ENCODE measurements at regions not wholly inside any gene's neighbourhood (a gene's known extent, or its start where the extent isn't known, plus 50 kb on each side); places are given as distances from the start of the nearest gene placed in this dataset.
"Not testable (repeated sequence)": the region's sequence is repeated elsewhere in the genome, so short reads cannot be mapped to it uniquely, and the experiment has no call there.

GRCh38 chr3:101913168-101913567, 63.9 kb downstream of the NFKBIZ start:
- peak; percentile 75 for DNase-seq (ENCODE audit: low read depth)

- not testable (repeated sequence) for DNase-seq (ENCODE audit: low read depth)
These were observed 68.4 kb downstream of the NFKBIZ start for GRCh38 chr3:101917761-101918160.

DNA sequence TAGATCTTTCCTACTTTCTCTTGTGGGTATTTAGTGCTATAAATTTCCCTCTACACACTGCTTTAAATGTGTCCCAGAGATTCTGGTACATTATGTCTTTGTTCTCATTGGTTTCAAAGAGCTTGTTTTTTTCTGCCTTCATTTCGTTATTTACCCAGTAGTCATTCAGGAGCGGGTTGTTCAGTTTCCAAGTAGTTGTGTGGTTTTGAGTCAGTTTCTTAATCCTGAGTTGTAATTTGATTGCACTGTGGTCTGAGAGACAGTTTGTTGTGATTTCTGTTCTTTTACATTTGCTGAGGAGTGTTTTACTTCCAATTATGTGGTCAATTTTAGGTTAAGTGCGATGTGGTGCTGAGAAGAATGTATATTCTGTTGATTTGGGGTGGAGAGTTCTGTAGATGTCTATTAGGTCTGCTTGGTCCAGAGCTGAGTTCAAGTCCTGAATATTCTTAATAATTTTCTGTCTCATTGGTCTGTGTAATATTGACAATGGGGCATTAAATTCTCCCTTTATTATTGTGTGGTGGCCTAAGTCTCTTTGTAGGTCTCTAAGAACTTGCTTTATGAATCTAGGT, 72.9 kb downstream of the NFKBIZ start:
- DNase-seq (ENCODE audit: low read depth), result peak; percentile 44

- peak; percentile 26 for DNase-seq (ENCODE audit: low read depth)
These were observed 75.3 kb downstream of the NFKBIZ start for GRCh38 chr3:101924621-101925020.

DNA sequence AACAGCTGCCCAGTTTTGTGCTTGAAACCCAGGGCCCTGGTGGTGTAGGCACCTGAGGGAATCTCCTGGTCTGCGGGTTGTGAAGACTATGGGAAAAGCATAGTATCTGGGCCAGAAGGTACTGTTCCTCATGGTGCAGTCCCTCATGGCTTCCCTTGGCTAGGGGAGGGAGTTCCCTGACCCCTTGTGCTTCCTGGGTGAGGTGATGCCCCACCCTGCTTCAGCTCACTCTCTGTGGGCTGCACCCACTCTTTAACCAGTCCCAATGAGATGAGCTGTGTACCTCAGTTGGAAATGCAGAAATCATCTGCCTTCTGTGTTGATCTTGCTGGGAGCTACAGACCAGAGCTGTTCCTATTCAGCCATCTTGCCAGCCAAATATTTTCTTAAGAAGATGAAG, 75.8 kb downstream of the NFKBIZ start:
- not testable (repeated sequence) for DNase-seq (ENCODE audit: low read depth)

DNA sequence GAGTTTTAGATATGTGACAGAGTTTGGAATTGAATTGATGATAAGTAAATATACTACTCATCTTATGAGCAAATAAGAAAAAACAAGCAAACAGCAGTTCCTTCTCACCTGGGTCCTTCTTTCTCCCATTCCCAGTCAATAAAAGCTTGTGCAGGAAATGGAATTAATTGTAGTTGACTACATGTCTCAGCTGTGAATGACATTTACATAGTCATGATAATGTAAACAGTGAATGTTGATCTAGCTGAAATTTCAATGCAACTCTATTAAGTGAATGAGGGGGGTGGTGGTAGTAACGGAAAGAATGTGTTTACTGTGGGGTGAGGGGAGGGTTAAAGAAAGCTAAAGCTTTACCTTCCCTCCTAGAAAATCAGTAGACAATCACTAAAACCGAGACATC, 76.2 kb downstream of the NFKBIZ start:
- no peak for DNase-seq (ENCODE audit: low read depth)

- peak; percentile 75 for DNase-seq (ENCODE audit: low read depth)
These were observed 77.3 kb downstream of the NFKBIZ start for GRCh38 chr3:101926594-101927105.

DNA sequence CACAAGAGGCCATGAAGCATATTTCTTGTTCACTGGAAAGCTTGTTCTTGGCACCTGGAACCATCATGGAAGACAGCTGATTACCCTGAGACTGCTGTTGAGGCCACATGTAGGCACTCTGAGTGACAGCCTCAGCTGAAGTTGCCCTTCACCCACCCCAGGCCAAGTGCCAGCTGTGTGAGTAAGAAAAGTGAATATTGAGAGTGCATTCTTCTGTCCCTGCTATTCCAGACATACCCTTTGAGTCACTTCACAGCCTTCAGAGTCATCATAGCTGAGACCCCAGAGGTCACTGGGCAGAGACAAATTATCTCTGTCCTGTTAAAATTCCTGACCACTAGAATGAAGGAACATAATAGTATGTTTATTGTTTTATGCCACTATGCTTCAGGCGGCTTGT, 79.6 kb downstream of the NFKBIZ start:
- peak; percentile 99 for DNase-seq (ENCODE audit: low read depth)

DNA sequence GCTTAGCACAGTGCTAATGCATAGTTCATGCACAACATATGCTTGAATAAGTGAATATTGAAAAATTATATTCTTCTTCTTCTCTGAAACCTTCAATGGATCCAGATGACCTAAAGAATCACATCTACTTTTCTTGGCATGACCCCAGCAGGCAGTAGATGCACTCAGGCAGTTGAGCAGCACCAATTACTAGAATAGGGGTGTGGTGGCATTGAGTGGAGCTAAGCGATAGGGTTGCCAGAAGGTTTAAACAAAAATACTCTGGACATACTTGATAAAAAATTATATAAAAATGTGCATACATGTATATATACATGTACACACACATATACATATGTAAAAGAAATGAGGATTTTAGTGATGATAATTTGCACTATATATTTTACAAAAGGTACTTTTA, 81.8 kb downstream of the NFKBIZ start:
- no peak for DNase-seq (ENCODE audit: low read depth)

DNA sequence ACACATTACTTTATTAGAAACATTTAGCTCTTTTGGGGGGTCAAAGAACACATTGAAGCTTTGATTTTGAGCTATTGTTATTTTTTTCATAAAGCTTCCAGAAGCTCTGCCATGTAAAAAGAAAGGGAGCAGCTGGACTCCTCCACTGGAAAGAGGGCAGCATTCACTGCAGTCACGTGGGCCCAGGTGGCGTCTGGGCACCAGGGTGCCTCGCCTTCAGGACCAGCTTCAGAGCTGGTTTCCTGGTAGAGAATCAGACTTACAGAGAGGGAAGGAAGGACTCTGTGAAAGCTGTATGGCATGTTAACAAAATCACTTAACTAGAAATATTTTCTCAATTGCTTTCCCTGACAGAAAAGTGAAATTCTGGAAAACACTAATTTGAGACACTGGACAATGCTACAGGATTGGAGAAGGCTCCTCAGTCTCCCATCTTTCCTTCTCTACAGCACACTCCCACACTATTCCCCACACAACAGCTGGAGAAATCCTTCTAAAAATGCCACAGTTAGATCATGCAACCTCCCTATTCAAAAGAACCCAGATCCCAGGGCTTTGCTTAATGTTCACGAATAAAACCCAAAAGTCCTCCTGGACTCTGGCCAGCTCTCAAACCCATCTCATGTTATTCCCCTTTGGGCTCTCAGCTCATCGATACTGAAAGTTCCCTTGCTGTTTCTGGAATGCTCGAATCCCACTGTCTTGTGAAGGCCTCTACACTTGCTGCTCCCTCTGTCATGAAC, 83.2 kb downstream of the NFKBIZ start:
- peak; percentile 63 for DNase-seq (ENCODE audit: low read depth)

DNA sequence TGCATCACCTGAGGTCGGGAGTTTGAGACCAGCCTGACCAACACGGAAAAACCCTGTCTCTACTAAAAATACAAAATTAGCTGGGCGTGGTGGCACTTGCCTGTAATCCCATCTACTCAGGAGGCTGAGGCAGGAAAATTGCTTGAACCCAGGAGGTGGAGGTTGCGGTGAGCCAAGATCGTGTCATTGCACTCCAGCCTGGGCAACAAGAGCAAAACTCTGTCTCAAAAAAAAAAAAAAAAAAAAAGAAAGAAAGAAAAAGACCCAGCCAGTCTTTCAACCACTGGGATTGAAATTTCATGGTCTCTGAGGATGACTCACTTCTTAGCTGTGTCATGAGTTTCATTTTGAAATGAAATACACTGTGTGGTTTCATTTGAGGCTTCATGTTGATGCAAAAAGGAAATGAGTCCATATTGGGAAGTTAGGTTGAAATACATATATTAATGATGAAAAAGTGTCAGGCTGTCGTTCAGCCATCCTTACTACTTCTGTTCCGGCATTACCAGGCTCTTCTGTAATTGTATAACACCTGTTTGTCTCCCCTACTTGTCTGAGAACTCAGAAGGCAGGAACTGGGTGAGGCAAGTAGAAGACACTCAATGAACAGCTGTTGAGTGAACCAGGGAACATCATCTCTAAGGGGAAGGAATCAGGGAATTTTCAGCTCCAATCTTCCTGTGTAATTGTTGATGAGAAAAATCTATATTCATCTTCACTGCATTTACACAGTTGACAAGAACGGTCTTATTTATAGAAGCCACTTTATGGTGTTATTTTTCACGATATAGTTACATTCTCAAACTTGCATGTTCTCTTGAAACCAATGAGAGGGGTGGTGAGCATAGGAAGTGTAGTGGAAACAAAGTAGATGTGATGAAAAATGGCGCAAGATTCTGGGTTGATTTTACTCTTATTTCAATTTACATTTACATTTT, 87.4 kb downstream of the NFKBIZ start:
- peak; percentile 97 for DNase-seq (ENCODE audit: low read depth)

- no peak for DNase-seq (ENCODE audit: low read depth)
These were observed 89.0 kb downstream of the NFKBIZ start for GRCh38 chr3:101938262-101938847.

- DNase-seq (ENCODE audit: low read depth), result no peak
These were observed 90.2 kb downstream of the NFKBIZ start for GRCh38 chr3:101939361-101940049.

DNA sequence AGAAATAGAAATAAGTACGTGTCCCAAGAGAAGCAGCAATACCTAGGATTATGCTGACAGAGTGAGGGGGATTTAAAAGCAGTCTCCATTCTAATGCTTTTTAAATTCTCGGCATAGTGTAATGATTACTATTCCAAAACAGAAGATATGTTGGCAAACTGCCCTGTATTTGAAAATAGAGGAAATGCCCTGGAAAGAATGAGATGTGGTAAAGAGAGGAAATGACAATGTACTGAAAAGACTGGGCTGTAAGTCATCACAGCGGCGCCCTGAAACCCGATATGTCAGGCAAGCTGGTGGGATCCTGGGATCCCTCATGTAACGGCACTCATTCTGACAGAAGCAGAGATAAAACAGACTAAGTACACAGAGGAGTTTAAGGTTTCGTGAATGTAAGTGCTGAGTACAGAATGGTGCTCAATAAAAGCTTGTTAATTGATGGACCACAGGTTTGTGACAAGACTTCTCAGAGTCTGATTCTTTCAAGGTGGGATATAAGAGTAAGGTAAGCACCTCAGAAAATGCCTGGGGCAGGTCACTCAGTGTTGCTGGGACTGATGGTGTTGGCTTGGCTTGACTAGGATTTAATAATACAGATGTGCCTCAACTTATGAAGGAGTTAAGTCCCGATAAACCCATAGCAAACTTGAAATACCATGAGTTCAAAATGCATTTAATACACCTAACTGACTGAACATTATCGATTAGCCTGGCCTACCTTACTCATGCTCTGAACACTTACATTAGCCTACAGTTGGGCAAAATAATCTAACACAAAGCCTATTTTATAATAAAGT, 91.4 kb downstream of the NFKBIZ start:
- DNase-seq (ENCODE audit: low read depth), result peak; percentile 98

- DNase-seq (ENCODE audit: low read depth), result peak; percentile 73
These were observed 92.2 kb downstream of the NFKBIZ start for GRCh38 chr3:101941318-101942040.

- peak; percentile 65 for DNase-seq (ENCODE audit: low read depth)
These were observed 93.0 kb downstream of the NFKBIZ start for GRCh38 chr3:101942356-101942755.

DNA sequence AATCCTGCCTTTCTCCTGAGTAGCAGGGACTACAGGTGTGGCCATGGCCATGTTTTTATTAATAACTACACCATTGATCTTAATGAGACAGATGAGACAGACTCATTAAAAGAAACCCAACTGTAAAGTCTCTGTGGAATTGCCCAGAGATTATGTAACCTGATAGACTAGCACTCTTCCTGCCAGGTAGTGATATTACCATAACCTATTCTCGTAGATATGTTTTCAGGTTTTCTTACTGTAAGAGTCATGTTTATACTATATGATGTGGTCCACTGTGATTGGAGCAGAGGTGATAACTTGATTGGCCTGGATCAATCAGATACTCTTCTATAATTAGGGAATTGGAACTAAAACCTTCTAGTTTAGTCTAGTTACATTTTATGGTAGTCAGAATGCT, 93.7 kb downstream of the NFKBIZ start:
- DNase-seq (ENCODE audit: low read depth), result no peak

DNA sequence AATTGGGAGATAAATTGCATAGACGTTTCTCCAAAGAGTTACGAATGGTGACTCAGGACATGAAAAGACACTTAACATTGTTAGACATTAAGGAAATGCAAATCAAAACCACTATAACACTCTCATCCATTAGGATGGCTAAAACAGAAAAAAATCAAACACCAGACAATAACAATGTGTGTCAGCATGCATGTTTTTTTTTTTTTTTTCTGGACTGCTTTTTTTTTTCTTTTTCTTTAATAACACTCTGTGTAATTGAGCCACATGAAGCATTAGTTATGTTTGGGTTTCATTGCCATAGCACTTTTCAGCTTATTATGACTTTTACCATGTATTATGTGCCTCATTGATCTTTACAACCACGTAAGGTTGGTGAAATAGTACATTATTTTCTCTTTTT, 95.0 kb downstream of the NFKBIZ start:
- DNase-seq (ENCODE audit: low read depth), result no peak

GRCh38 chr3:101945980-101946379, 96.7 kb downstream of the NFKBIZ start:
- no peak for DNase-seq (ENCODE audit: low read depth)

- no peak for DNase-seq (ENCODE audit: low read depth)
These were observed 97.6 kb downstream of the NFKBIZ start for GRCh38 chr3:101946906-101947305.
